ENCODE measurements at regions not wholly inside any gene's neighbourhood (a gene's known extent, or its start where the extent isn't known, plus 50 kb on each side); places are given as distances from the start of the nearest gene placed in this dataset.

DNA sequence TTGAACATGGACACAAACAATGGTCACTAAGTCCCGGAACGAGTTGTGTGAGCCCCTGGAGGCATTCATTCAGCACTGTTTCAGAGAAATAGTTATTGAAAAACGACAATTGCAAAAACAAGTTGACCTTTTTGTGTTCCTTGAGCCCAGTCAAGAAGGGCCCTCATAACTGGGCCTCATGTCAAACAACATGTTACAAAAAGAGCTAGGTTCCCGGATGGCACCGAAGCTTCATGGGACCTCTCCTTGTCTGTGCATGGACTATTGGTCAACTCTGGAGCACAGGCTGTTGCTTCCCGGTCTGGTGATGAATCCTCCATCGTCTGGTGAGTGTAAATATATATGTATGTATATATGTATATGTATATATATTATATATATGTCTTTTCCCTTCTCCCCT is 176.6 kb downstream of the ALG10 start:
- no peak for DNase-seq (ENCODE audit: low read depth)
- TF ChIP-seq MYC (IDR thresholded peaks at IDR 0.05; ENCODE audit: low read depth, low read length) (no peak), POLR2A (IDR thresholded peaks at IDR 0.05; ENCODE audit: extremely low read depth, insufficient read length) (no peak), MAX (IDR thresholded peaks at IDR 0.05; ENCODE audit: low read depth, low read length) (no peak)
- TF ChIP-seq, protein P1, sequence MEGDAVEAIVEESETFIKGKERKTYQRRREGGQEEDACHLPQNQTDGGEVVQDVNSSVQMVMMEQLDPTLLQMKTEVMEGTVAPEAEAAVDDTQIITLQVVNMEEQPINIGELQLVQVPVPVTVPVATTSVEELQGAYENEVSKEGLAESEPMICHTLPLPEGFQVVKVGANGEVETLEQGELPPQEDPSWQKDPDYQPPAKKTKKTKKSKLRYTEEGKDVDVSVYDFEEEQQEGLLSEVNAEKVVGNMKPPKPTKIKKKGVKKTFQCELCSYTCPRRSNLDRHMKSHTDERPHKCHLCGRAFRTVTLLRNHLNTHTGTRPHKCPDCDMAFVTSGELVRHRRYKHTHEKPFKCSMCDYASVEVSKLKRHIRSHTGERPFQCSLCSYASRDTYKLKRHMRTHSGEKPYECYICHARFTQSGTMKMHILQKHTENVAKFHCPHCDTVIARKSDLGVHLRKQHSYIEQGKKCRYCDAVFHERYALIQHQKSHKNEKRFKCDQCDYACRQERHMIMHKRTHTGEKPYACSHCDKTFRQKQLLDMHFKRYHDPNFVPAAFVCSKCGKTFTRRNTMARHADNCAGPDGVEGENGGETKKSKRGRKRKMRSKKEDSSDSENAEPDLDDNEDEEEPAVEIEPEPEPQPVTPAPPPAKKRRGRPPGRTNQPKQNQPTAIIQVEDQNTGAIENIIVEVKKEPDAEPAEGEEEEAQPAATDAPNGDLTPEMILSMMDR (IDR thresholded peaks at IDR 0.05; ENCODE audit: low read depth, low read length): no peak
- H3K4me3 ChIP-seq (ENCODE audit: low read depth, low read length): no peak overlapping the region

GRCh38 chr12:34203866-34204620 is 181.7 kb downstream of the ALG10 start:
- no peak for TF ChIP-seq POLR2A (IDR thresholded peaks at IDR 0.05; ENCODE audit: extremely low read depth, insufficient read length)
- TF ChIP-seq MAX (IDR thresholded peaks at IDR 0.05; ENCODE audit: low read depth, low read length): no peak
- TF ChIP-seq, protein P1 (IDR thresholded peaks at IDR 0.05; ENCODE audit: low read depth, low read length): no peak
- no peak for TF ChIP-seq MYC (IDR thresholded peaks at IDR 0.05; ENCODE audit: low read depth, low read length)
- no peak overlapping the region for H3K4me3 ChIP-seq (ENCODE audit: low read depth, low read length)
- DNase-seq (ENCODE audit: low read depth): no peak

DNA sequence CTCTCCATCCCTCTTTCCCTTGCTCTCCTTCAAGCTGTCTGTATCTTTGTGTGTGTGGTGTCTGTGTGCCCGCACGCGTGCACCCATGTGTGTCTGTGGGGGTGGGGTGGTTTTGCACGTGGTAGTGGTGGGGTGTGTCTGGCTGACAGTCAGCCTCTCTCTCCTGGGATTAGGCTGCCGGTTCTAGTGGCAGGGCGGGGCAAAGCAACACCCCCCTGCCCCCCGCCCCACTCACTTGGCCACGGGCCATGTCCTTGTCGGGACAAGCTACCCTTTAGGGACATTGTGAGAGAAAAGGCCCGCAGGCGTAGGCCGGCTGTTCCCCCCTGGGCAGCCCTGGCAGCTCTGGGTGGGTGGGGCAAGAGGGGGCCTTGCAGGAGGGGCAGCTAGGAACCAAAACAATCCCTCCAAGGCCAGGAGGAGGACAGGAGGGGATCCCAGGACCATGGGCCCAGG is 182.6 kb downstream of the ALG10 start:
- DNase-seq (ENCODE audit: low read depth): no peak
- TF ChIP-seq, protein P1 (IDR thresholded peaks at IDR 0.05; ENCODE audit: low read depth, low read length): no peak
- TF ChIP-seq MYC (IDR thresholded peaks at IDR 0.05; ENCODE audit: low read depth, low read length) (no peak), MAX (IDR thresholded peaks at IDR 0.05; ENCODE audit: low read depth, low read length) (no peak), POLR2A (IDR thresholded peaks at IDR 0.05; ENCODE audit: extremely low read depth, insufficient read length) (no peak)
- H3K4me3 ChIP-seq (ENCODE audit: low read depth, low read length): no peak overlapping the region

GRCh38 chr12:34205401-34205800 is 183.1 kb downstream of the ALG10 start:
- no peak for TF ChIP-seq MYC (IDR thresholded peaks at IDR 0.05; ENCODE audit: low read depth, low read length)
- TF ChIP-seq MAX (IDR thresholded peaks at IDR 0.05; ENCODE audit: low read depth, low read length): no peak
- TF ChIP-seq, protein P1 (IDR thresholded peaks at IDR 0.05; ENCODE audit: low read depth, low read length): no peak
- no peak for TF ChIP-seq POLR2A (IDR thresholded peaks at IDR 0.05; ENCODE audit: extremely low read depth, insufficient read length)
- DNase-seq (ENCODE audit: low read depth): no peak
- H3K4me3 ChIP-seq (ENCODE audit: low read depth, low read length): no peak overlapping the region

GRCh38 chr12:34206061-34206785 is 183.9 kb downstream of the ALG10 start:
- no peak for DNase-seq (ENCODE audit: low read depth)
- TF ChIP-seq POLR2A (IDR thresholded peaks at IDR 0.05; ENCODE audit: extremely low read depth, insufficient read length) (no peak), MYC (IDR thresholded peaks at IDR 0.05; ENCODE audit: low read depth, low read length) (no peak), MAX (IDR thresholded peaks at IDR 0.05; ENCODE audit: low read depth, low read length) (no peak)
- TF ChIP-seq, protein P1 (IDR thresholded peaks at IDR 0.05; ENCODE audit: low read depth, low read length): no peak
- no peak overlapping the region for H3K4me3 ChIP-seq (ENCODE audit: low read depth, low read length)
